CD4-positive, alpha-beta T cell treated with Interleukin-1 beta for 1 hour (primary cell): ENCODE measurements at regions not wholly inside any gene's neighbourhood (a gene's known extent, or its start where the extent isn't known, plus 50 kb on each side); places are given as distances from the start of the nearest gene placed in this dataset.

Experiments used
- DNase-seq, 2 donors: peaks; one replicate each; pipeline ENCODE4 v3.0.0-alpha.2; 2020 to 2022

DNA sequence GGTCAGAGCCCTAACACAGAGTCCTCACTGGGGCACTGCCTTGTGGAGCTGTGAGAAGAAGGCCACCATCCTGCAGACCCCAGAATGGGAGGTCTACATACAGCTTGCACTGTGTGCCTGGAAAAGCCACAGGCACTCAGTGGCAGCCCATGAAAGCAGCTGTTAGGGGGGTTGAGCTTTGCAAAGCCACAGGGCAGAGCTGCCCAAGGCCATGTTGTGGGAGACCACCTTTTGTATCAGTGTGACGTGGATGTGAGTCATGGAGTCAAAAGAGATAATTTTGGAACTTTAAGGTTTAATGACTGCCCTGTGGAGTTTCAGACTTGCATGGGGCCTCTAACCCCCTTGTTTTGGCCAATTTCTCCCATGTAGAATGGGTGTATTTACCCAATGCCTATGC is 52.9 kb upstream of the TPRG1 start:
- no peak for DNase-seq

DNA sequence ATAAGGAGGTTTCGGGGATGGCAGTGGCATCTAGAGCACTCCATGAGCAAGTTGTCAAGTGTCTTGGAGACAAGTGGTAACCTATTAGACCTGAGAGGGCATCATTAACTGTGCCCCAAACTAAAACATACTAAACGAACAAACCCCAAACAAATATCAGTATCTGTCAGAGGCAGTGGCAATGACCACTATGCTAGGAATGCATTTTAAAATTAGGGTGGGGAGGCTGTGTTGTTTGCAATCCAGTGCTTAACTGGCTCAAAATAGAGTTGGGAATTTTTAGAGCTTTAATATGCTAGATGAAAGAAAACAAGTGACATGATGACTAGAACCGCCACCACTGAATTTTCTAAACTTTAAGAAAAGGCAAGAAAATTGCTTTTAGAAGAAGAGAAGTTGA is 51.8 kb upstream of the TPRG1 start:
- DNase-seq = no peak

DNA sequence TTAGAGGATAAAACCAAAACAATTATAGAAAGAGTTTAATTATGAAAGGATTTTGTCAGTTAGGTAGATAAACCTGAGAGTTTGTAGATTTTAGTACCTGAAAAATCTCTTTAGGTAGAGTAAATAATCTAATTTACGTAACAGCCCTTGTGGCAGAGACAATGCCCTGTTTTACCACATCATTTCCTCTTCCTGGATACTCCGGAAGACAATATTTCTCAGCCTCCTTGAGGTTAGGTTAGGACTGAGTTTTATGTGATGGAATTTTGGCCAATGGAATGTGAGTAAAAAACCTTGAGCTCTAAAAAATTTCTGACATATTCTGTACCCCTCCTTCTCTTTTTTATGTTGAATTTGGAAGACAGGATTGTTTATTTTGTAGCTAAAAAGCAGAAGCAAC is 50.7 kb upstream of the TPRG1 start:
- peak in 1 of 2 donors; percentile 59 for DNase-seq
